K562 (cell line): ENCODE measurements at regions not wholly inside any gene's neighbourhood (a gene's known extent, or its start where the extent isn't known, plus 50 kb on each side); places are given as distances from the start of the nearest gene placed in this dataset.

Source experiments
- ATAC-seq: fragments of 200-7000 bp; cut with Tn5 transposase; 3 replicates; pipeline ENCODE4 v1.9.1; 2020; ENCODE audit warnings: moderate library complexity
- BruUV-seq: library from RNA; stranded (reverse); fragments of 400-500 nt; replicated peaks from 2 replicates; lab custom pipeline; 2021; lab: Mats Ljungman, UMichigan
- CTCF ChIA-PET: fragments of 300-600 bp; formaldehyde crosslinking; extraction: SDS; loops from one replicate; lab custom pipeline; 2021; ENCODE audit warnings: low intra/inter-chr PET ratio; lab: Yijun Ruan, JAX
- POLR2A ChIA-PET: fragments of 300-600, 350-650 bp; sonication (Branson Sonifier 250); formaldehyde crosslinking; extraction: SDS; loops from one replicate; lab custom pipeline; 2021; ENCODE audit warnings: antibody characterized with exemption, inconsistent platforms; lab: Yijun Ruan, JAX
- DNase-seq, 4 experiments: peaks; one replicate each; pipeline versions ENCODE4 v3.0.0 to v3.0.0-alpha.2; 2011 to 2018; ENCODE audit warnings: low spot score in 3 of 4, mixed read lengths in 3 of 4; ENCODE audit errors: extremely low read depth in 1 of 4
- FAIRE-seq: peaks from 2 replicates; lab custom pipeline; 2011; peaks lifted over from hg19 to GRCh38; lab: Jason Lieb, UNC
- H2AFZ ChIP-seq: 2 replicates; pipeline ENCODE4 v1.6.0; 2011; ENCODE audit warnings: low read depth, low read length, control low read depth, inconsistent platforms
- H3K27ac ChIP-seq: fragments of 200-600 bp; 3 replicates; pipeline ENCODE4 v1.8.0; 2011; ENCODE audit warnings: low read depth, mild to moderate bottlenecking, control low read depth, inconsistent platforms, low read length, moderate library complexity, mixed read lengths; ENCODE audit errors: extremely low read depth
- H3K27me3 ChIP-seq, 2 experiments: fragments of 300-600 bp in 1 of 2; 2 replicates in 1 of 2; 3 replicates in 1 of 2; pipeline versions ENCODE4 v1.6.0 to v1.8.0; 2011; ENCODE audit warnings: inconsistent platforms in 2 of 2, low read length in 2 of 2, mild to moderate bottlenecking in 1 of 2, mixed read lengths in 1 of 2, moderate library complexity in 1 of 2; ENCODE audit not compliant: control insufficient read depth in 2 of 2, insufficient read depth in 2 of 2
- H3K36me3 ChIP-seq: fragments of 300-600 bp; 3 replicates; pipeline ENCODE4 v1.8.0; 2011; ENCODE audit warnings: mild to moderate bottlenecking, low read length, inconsistent platforms; ENCODE audit not compliant: control insufficient read depth, insufficient read depth
- H3K4me1 ChIP-seq, 2 experiments: fragments of 200-600 bp in 1 of 2; replicated peaks in 1 of 2; 2 replicates in 1 of 2; 3 replicates in 1 of 2; pipeline versions ENCODE4 v1.5.1 to v1.8.0; 2011; ENCODE audit warnings: inconsistent platforms in 2 of 2, low read length in 2 of 2, mild to moderate bottlenecking in 1 of 2, mixed read lengths in 1 of 2, moderate library complexity in 1 of 2; ENCODE audit not compliant: control insufficient read depth in 2 of 2, insufficient read depth in 2 of 2
- H3K4me2 ChIP-seq: 2 replicates; pipeline ENCODE4 v1.6.1; 2011; ENCODE audit warnings: low read length, control low read depth, inconsistent platforms, mixed read lengths; ENCODE audit not compliant: insufficient read depth
- H3K4me3 ChIP-seq: fragments of 200-600 bp; sonication (generic), shearing (Covaris generic); 2 replicates; pipeline ENCODE4 v1.5.1; 2016; ENCODE audit warnings: control low read depth, inconsistent platforms
- H3K79me2 ChIP-seq: fragments of 200-600 bp; 3 replicates; pipeline ENCODE4 v1.8.0; 2011; ENCODE audit warnings: low read length, inconsistent platforms; ENCODE audit not compliant: control insufficient read depth, insufficient read depth
- H3K9ac ChIP-seq, 2 experiments: 2 replicates each; pipeline versions ENCODE4 v1.6.0 to v1.6.1; 2011; ENCODE audit warnings: low read depth in 2 of 2, low read length in 2 of 2, control low read depth in 1 of 2, inconsistent platforms in 1 of 2, mild to moderate bottlenecking in 1 of 2, mixed read lengths in 1 of 2; ENCODE audit not compliant: insufficient read depth in 1 of 2
- H3K9me1 ChIP-seq: one replicate; pipeline ENCODE4 v1.6.0; 2011; ENCODE audit warnings: inconsistent platforms, mild to moderate bottlenecking, low read length, moderate library complexity; ENCODE audit not compliant: control insufficient read depth, insufficient read depth
- H3K9me3 ChIP-seq: replicated peaks from 2 replicates; pipeline ENCODE4 v1.5.1; 2011; ENCODE audit warnings: low read depth, low read length, inconsistent platforms; ENCODE audit not compliant: control insufficient read depth, insufficient read depth
- H4K20me1 ChIP-seq: replicated peaks from 2 replicates; pipeline ENCODE4 v1.6.1; 2011; ENCODE audit warnings: low read length, inconsistent platforms, mixed read lengths; ENCODE audit not compliant: control insufficient read depth, insufficient read depth
- BDP1 ChIP-seq: IDR thresholded peaks from 3 replicates; pipeline ENCODE4 v1.6.1; 2011; ENCODE audit not compliant: insufficient read length, insufficient read depth
- MCM3 ChIP-seq: fragments of 450-650 bp; IDR thresholded peaks from 2 replicates; pipeline ENCODE4 v1.6.1; 2016
- NFYB ChIP-seq: IDR thresholded peaks from 2 replicates; pipeline ENCODE4 v1.6.1; 2011; ENCODE audit warnings: mild to moderate bottlenecking, moderate library complexity; ENCODE audit not compliant: insufficient read length; ENCODE audit errors: extremely low read depth
- RBM22 ChIP-seq: fragments of 200-400 bp; formaldehyde crosslinking; IDR thresholded peaks from 2 replicates; pipeline ENCODE4 v1.6.1; 2018; ENCODE audit warnings: low read length, low read depth; ENCODE audit not compliant: poor library complexity, severe bottlenecking
- SREBF1 ChIP-seq: fragments of 150-350 bp; IDR thresholded peaks from 2 replicates; pipeline ENCODE4 v1.6.1; 2014; ENCODE audit warnings: antibody characterized with exemption, low read depth, low read length, borderline replicate concordance
- ZNF239 ChIP-seq: fragments of 250-450 bp; sonication (Bioruptor Pico); IDR thresholded peaks from 2 replicates; pipeline ENCODE4 v1.4.0; 2020; ENCODE audit warnings: mild to moderate bottlenecking
- ZNF707 ChIP-seq: fragments of 250-450 bp; sonication (Bioruptor Pico); conservative IDR thresholded peaks from 2 replicates; pipeline ENCODE4 v1.8.0; 2022; ENCODE audit warnings: inconsistent platforms, mild to moderate bottlenecking, moderate library complexity
- ZNF717 ChIP-seq: fragments of 250-450 bp; sonication (Bioruptor Pico); IDR thresholded peaks from 2 replicates; pipeline ENCODE4 v1.5.0; 2021
- in situ Hi-C: fragments of 300-500 bp; cut with MboI; formaldehyde crosslinking; loops from 4 replicates; pipeline ENCODE4 v1.15.0; 2018; ENCODE audit warnings: inconsistent platforms, mixed read lengths
- intact Hi-C: fragments of 100-400 bp; cut with micrococcal nuclease; formaldehyde crosslinking; loops from 2 replicates; pipeline ENCODE4 v1.14.2; 2022
- TF ChIP-seq, protein P1 (sequence below), 2 experiments: IDR thresholded peaks in 1 of 2; conservative IDR thresholded peaks in 1 of 2; 2 replicates each; pipeline ENCODE4 v1.6.1; 2016; ENCODE audit warnings: low read depth in 2 of 2, mild to moderate bottlenecking in 1 of 2, missing compliant biosample characterization in 1 of 2, missing genetic modification characterization in 1 of 2, moderate library complexity in 1 of 2
- TF ChIP-seq, protein P2 (sequence below): fragments of 450-650 bp; IDR thresholded peaks from one replicate; pipeline ENCODE4 v1.6.1; 2018; ENCODE audit warnings: mild to moderate bottlenecking, moderate library complexity; ENCODE audit not compliant: partially characterized antibody
- TF ChIP-seq, protein P3 (sequence below): fragments of 250-450 bp; sonication (Bioruptor Pico); IDR thresholded peaks from 2 replicates; pipeline ENCODE4 v1.5.0; 2020; ENCODE audit warnings: mild to moderate bottlenecking

DNA sequence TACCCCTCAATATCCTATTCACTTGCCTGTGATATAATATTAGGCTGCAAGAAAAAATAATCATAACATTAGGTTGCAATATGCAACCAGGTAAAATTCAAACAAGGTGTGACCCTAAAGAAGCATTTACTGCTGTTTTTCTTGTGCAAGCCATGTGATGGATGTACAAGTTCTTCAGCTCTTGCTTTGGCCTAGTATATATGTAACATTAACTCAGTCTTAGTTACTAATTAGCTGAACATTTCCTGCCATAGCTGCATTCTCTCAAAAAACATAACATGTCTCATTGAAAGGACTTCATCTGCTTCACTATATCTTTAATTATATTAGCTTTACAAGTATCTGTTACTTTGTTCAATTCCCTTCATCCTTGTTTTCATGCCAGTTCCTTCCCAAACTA, 406.8 kb upstream of the HTR2A start:
- no peak overlapping the region for H3K4me2 ChIP-seq
- BruUV-seq = no TSS peak
- H3K79me2 ChIP-seq = no peaks in the 10 kb centered on the region
- no peak overlapping the region for H3K4me3 ChIP-seq
- H3K9me3 ChIP-seq = no peaks in the 10 kb centered on the region
- FAIRE-seq = no peak
- ChIA-PET POLR2A (no interaction called here), CTCF (no interaction called here)
- H3K9me1 ChIP-seq = no peaks in the 10 kb centered on the region
- no peaks in the 10 kb centered on the region for H3K36me3 ChIP-seq
- H3K27ac ChIP-seq = no peak overlapping the region
- H3K9ac ChIP-seq = no peak overlapping the region
- no peaks in the 10 kb centered on the region for H4K20me1 ChIP-seq
- H3K27me3 ChIP-seq = no peaks in the 10 kb centered on the region
- TF ChIP-seq MCM3 (no peak), SREBF1 (no peak), NFYB (no peak), ZNF239 (no peak), ZNF717 (CRISPR knock-in tag) (no peak), BDP1 (no peak), ZNF707 (CRISPR knock-in tag) (no peak), RBM22 (no peak)
- TF ChIP-seq, protein P1, sequence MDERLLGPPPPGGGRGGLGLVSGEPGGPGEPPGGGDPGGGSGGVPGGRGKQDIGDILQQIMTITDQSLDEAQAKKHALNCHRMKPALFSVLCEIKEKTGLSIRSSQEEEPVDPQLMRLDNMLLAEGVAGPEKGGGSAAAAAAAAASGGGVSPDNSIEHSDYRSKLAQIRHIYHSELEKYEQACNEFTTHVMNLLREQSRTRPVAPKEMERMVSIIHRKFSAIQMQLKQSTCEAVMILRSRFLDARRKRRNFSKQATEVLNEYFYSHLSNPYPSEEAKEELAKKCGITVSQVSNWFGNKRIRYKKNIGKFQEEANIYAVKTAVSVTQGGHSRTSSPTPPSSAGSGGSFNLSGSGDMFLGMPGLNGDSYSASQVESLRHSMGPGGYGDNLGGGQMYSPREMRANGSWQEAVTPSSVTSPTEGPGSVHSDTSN (CRISPR knock-in tag; IDR thresholded peaks at IDR 0.05; ENCODE audit: low read depth) = no peak
- TF ChIP-seq, protein P1 (tag; conservative IDR thresholded peaks at IDR 0.05; ENCODE audit: low read depth) = no peak
- TF ChIP-seq, protein P2, sequence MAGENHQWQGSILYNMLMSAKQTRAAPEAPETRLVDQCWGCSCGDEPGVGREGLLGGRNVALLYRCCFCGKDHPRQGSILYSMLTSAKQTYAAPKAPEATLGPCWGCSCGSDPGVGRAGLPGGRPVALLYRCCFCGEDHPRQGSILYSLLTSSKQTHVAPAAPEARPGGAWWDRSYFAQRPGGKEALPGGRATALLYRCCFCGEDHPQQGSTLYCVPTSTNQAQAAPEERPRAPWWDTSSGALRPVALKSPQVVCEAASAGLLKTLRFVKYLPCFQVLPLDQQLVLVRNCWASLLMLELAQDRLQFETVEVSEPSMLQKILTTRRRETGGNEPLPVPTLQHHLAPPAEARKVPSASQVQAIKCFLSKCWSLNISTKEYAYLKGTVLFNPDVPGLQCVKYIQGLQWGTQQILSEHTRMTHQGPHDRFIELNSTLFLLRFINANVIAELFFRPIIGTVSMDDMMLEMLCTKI = no peak
- TF ChIP-seq, protein P3, sequence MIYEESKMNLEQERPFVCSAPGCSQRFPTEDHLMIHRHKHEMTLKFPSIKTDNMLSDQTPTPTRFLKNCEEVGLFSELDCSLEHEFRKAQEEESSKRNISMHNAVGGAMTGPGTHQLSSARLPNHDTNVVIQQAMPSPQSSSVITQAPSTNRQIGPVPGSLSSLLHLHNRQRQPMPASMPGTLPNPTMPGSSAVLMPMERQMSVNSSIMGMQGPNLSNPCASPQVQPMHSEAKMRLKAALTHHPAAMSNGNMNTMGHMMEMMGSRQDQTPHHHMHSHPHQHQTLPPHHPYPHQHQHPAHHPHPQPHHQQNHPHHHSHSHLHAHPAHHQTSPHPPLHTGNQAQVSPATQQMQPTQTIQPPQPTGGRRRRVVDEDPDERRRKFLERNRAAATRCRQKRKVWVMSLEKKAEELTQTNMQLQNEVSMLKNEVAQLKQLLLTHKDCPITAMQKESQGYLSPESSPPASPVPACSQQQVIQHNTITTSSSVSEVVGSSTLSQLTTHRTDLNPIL = no peak
- DNase-seq = no peak
- no peaks in the 10 kb centered on the region for H3K4me1 ChIP-seq
- no peak overlapping the region for H2AFZ ChIP-seq
- no peak for ATAC-seq
- intact Hi-C loops = no loop called here
- in situ Hi-C loops = no loop called here
